ENCODE measurements at regions not wholly inside any gene's neighbourhood (a gene's known extent, or its start where the extent isn't known, plus 50 kb on each side); places are given as distances from the start of the nearest gene placed in this dataset.

DNA sequence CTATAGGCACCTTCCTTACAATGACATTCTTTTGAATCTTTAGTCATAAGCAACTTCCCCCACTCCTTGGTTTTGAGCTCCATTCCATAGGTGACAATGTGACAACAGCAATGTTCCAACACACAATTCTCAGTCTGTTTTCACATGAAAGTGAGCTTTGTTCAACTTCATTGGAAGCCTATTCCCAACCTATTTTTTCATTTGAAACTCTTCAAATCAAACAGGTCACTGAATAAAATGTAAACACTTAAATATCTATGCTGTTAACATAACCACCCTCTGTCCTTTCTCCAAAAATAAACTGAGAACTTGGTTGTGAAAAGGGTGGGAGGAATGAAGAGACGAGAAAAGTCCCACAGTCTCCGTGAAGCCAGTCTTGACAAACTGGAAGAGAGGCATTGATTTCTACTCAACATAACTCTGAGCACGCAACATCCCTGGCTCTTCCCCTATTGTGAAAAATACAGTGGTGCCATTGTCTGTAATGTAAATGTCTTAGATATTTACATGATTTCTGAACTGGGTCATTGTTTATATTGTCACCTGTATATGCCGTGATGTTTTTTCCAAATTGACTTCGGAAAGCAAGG lies 343.1 kb downstream of the TFAP2A start:
- DNase-seq (ENCODE audit: low read depth in 1 of 2, low spot score in 1 of 2): no peak
- TF ChIP-seq JUND (IDR thresholded peaks at IDR 0.05; ENCODE audit: low read depth): no peak
- in situ Hi-C loops (cut with HindIII; ENCODE audit: low pct_unique_long_range_greater_than_20kb, low sequenced_read_pairs): no loop called here

DNA sequence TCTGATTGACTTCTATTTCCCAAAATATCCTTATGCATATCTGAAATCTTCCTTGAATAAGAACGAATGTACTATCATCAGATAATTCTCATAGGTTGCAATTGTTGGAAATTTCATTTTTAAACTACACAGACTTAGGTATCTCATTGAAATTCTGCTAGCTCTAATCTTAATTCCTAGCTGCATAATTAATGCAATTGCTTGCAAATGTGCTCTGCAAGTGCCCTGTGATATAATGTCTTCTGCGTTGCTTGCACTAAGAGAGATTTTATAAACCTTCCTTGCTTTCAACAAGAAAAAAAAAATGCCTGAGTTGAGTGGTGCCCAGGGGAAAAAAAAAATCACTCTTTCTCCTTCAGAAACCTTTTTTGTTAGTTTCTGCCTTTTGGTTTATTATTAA lies 354.9 kb downstream of the TFAP2A start:
- in situ Hi-C loops (cut with HindIII; ENCODE audit: low pct_unique_long_range_greater_than_20kb, low sequenced_read_pairs): no loop called here

DNA sequence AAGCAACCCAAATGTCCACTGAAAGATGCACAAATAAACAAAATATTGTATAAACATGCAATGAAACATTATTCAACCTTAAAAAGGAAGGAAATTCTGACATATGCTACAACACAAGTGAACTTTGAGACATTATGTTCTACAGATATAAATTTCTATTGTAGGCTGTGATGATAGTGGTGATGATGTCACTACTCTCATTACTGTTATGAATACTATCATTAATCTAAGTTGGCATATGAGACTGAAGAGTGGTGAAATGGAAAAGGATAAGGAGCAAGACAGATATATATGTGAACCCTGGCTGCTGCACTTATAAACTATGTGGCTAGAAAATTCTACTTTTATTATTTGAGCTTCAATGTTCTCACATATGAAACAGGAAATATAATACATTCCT lies 360.2 kb downstream of the TFAP2A start:
- in situ Hi-C loops (cut with HindIII; ENCODE audit: low pct_unique_long_range_greater_than_20kb, low sequenced_read_pairs): no loop called here
- TF ChIP-seq JUND (IDR thresholded peaks at IDR 0.05; ENCODE audit: low read depth): no peak

More for the DNA sequence above, 354.9 kb downstream of the TFAP2A start:
- TF ChIP-seq JUND (IDR thresholded peaks at IDR 0.05; ENCODE audit: low read depth): no peak
- no peak for DNase-seq (ENCODE audit: low read depth in 1 of 2, low spot score in 1 of 2)

DNA sequence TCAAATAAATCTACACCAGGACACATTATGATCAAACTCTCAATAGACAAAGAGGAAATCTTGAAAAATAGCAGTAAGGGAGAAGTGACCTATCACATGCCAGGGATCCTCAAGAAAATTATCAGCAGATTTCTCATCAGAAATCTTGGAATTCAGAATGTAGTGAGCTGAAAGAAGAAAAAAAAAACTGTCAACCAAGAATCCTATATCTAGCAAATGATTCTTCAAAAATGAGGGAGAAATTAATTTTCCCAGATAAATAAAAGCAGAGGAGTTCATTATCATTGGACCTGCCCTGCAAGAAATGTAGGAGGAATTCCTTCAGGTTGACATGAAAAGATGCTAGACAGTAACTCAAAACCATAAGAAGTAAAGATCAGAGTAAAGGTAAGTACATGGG lies 363.6 kb downstream of the TFAP2A start:
- TF ChIP-seq JUND (IDR thresholded peaks at IDR 0.05; ENCODE audit: low read depth): no peak
- in situ Hi-C loops (cut with HindIII; ENCODE audit: low pct_unique_long_range_greater_than_20kb, low sequenced_read_pairs): no loop called here
- no peak for DNase-seq (ENCODE audit: low read depth in 1 of 2, low spot score in 1 of 2)

More for the DNA sequence above, 360.2 kb downstream of the TFAP2A start:
- DNase-seq (ENCODE audit: low read depth in 1 of 2, low spot score in 1 of 2): no peak

DNA sequence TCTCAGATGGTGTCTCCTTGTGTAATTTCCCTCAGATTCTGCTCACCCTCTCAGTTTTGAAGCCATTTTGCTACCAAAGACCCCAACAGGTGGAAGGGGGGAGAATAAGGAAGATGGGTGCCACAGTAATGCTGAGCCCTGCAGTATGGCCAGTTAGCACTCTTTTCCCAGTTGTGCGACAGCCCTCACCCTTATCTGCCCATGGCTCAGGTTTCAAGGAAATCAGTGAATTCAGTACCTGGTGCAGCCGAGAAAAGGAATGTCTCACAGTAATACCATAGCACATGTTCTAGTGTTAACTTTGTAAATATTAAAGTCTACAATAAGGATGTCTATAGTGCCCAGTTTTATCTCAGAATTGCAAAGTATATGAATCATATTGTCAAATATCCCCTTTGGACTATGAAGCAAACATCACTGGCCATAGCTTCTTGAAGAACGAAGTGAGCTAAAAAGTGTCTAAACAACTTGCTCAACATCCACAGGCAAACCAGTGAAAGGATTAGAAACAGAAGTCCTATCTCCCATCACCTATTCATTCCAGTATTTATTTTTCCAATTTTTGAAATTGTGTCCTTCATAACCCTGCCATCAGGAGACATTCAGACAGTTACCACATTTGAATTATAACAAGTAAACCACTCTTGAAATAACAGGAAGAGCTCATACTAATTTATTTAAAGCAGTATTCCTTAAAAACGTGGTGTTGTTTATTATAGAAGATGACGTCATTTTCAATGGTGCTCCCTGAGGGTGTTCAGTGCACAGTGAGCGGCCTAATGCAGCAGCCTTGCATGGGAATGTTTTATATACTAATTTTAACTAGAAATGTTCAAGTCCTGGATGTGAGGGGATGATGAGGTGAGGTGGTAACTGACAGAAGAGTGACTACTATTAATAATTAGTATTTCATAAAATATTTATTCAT lies 366.2 kb downstream of the TFAP2A start:
- in situ Hi-C loops (cut with HindIII; ENCODE audit: low pct_unique_long_range_greater_than_20kb, low sequenced_read_pairs): no loop called here
- no peak for TF ChIP-seq JUND (IDR thresholded peaks at IDR 0.05; ENCODE audit: low read depth)
- DNase-seq (ENCODE audit: low read depth in 1 of 2, low spot score in 1 of 2): no peak

DNA sequence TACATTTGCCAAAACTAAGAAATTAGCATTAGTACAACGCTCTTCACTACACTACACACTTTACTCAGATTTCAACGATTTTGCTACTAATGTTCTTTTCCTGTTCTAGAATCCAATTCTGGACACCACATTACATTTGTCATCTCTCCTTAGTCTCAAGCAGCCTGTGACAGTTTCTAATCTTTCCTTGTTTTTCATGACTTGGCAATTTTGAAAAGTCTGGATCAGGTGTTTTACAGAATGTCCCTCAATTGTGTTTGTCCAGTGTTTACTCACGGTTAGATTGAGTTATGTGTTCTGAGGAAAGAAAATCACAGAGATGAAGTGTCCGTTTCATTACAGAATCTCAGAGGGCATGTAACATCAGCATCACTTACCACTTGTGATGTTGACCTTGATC lies 372.6 kb downstream of the TFAP2A start:
- no peak for TF ChIP-seq JUND (IDR thresholded peaks at IDR 0.05; ENCODE audit: low read depth)
- DNase-seq (ENCODE audit: low read depth in 1 of 2, low spot score in 1 of 2): no peak
- in situ Hi-C loops (cut with HindIII; ENCODE audit: low pct_unique_long_range_greater_than_20kb, low sequenced_read_pairs): no loop called here

DNA sequence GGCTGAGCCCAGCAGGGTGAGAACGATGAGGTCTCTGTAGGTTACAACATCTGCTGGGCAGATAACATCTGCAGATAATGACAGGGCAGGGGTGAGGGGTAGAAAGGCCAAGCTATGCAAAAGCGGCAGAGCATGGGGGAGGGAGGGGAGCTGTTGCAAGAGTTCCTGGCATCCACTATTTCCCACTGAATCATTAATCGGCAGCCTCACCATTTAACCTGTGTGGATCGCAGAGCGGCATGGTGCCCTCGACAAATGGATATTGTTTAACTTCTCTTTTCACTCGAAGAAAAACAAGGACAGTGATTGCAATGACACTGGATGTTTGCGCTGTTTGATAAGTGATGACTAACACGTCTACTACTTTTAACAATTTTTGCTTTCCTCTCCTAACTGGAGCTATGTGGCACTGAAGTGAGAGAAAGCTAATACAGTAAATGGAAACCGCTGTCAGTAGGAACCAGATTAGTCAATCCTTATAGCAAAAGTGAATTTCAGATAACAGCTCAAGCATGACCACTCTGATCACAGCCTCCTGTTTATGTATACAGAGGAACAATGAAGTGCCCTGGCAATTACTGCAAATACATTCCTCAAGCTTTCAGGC lies 381.5 kb downstream of the TFAP2A start:
- in situ Hi-C loops (cut with HindIII; ENCODE audit: low pct_unique_long_range_greater_than_20kb, low sequenced_read_pairs): no loop called here
- DNase-seq (ENCODE audit: low read depth in 1 of 2, low spot score in 1 of 2): no peak
- no peak for TF ChIP-seq JUND (IDR thresholded peaks at IDR 0.05; ENCODE audit: low read depth)

DNA sequence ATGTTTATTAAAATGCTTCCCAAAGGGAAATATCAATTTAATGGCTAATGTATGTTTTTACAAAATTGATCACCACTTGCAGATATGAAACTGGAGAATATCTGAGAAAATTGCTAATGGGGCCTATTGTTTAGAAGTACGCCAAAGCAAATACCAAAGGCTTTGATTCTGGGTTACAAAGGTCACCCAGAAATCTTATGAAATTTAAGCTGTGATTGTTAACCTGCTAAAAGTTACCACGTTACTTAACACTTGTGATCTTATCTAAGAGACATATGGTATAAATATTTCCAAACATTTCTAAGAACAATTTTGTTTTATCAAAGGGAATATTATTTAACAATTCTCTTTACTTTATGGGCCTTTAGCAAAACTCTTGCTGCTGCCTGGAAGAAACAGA lies 383.3 kb downstream of the TFAP2A start:
- in situ Hi-C loops (cut with HindIII; ENCODE audit: low pct_unique_long_range_greater_than_20kb, low sequenced_read_pairs): no loop called here
- DNase-seq (ENCODE audit: low read depth in 1 of 2, low spot score in 1 of 2): no peak
- no peak for TF ChIP-seq JUND (IDR thresholded peaks at IDR 0.05; ENCODE audit: low read depth)

DNA sequence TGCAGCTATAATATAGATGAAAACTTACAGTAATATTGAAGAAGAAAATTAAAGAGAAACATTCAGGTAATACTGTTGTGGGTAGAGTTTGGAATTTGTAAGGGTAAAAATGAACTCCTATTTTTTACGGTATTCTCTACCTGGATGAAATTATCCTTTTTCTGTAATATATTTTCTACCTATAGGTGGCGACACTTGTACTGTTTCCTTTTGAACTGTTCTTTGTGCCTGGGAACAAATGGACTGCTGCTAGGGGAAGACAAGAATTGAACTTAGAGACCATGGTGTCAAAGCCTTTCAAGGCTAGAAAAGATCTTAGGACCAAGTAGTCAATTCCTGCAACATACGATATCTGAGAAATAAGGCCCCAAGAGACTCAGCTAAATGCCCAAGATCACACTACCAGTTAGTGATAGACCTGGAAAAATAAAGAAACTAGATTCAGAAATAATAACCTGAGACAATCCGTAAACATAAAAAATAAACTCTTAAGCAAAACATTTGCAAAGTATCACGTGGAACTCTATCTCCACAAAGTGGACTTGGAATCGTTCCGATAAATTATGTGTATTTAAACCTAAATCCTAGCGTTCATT lies 383.8 kb downstream of the TFAP2A start:
- peak in 1 of 2 experiments; percentile 61 for DNase-seq (ENCODE audit: low read depth in 1 of 2, low spot score in 1 of 2)
- no peak for TF ChIP-seq JUND (IDR thresholded peaks at IDR 0.05; ENCODE audit: low read depth)
- in situ Hi-C loops (cut with HindIII; ENCODE audit: low pct_unique_long_range_greater_than_20kb, low sequenced_read_pairs): no loop called here

DNA sequence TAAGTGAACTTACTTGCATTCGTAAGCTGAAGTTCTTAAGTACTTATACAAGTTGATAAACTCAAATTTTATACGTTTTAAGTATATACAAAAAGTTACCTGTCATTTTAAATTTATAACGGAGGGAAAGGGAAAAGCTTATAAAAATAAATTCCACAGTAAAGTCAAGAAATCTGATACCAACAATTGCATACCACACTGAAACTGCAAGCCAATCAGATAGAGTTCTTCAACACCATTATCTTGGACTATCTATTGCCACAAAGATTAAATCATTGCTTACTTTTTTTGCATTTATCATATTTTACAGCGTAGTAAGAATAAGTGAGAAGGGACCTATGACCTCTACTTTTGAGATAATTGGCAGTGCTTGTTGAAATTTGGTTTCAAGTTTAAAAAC lies 386.7 kb downstream of the TFAP2A start:
- DNase-seq (ENCODE audit: low read depth in 1 of 2, low spot score in 1 of 2): peak in 1 of 2 experiments; percentile 33
- TF ChIP-seq JUND (IDR thresholded peaks at IDR 0.05; ENCODE audit: low read depth): peak; percentile 96
- in situ Hi-C loops (cut with HindIII; ENCODE audit: low pct_unique_long_range_greater_than_20kb, low sequenced_read_pairs): no loop called here

DNA sequence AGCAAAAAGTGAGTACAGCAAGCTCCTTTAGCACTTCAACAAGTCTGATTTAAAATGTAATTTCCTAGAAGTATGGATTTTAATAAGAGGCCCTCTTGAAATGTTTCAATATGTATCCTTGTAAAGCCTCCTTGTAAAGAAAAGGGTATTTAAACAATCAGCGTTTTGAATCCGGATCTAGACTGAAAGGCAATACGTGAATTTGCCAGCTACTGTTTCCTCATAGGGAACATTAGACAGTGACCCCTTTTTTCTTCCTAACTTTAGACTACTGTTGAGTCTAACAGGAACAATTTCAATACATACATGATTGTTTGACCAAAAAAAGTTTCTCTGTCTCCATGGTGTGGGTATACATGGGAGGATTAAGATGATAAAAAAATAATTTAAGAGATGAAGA lies 395.0 kb downstream of the TFAP2A start:
- DNase-seq (ENCODE audit: low read depth in 1 of 2, low spot score in 1 of 2): no peak
- in situ Hi-C loops (cut with HindIII; ENCODE audit: low pct_unique_long_range_greater_than_20kb, low sequenced_read_pairs): no loop called here
- no peak for TF ChIP-seq JUND (IDR thresholded peaks at IDR 0.05; ENCODE audit: low read depth)

DNA sequence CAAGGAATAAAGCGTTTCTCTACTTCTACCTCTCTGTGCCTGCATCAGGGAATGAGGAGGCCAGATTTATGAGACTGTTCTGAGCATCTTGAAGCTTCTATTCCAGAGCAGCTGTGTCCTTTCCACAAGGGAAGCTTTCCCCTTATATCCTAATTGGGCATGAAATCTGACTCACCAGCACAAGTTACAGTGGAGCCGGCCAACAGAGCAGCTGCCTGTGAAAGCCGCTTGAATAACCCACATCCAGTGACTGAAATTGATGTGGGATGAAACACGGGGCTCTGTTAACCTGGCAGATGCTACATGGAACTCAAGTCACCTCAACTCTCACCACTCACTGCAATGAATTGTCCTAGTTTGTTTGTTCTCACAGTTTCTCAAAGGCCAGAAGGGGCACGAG lies 400.3 kb downstream of the TFAP2A start:
- no peak for DNase-seq (ENCODE audit: low read depth in 1 of 2, low spot score in 1 of 2)
- no peak for TF ChIP-seq JUND (IDR thresholded peaks at IDR 0.05; ENCODE audit: low read depth)
- in situ Hi-C loops (cut with HindIII; ENCODE audit: low pct_unique_long_range_greater_than_20kb, low sequenced_read_pairs): no loop called here

DNA sequence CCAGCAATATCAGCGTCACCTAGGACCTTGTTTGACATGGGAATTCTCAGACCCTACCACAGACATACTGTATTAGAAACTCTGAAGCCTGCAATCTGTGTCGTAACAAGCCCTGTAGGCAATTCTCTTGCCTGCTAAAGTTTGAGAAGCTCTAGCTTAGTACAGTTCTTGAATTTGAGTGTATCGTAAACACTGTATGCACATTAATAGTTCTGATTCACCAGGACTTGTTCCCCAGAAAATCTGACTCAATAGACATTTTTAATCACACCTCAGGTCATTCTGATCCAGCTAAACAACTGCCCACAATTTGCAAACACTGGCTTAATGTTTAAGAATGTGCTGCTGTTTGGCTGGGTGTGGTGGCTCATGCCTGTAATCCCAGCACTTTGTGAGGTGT lies 414.3 kb downstream of the TFAP2A start:
- no peak for TF ChIP-seq JUND (IDR thresholded peaks at IDR 0.05; ENCODE audit: low read depth)
- in situ Hi-C loops (cut with HindIII; ENCODE audit: low pct_unique_long_range_greater_than_20kb, low sequenced_read_pairs): no loop called here
- DNase-seq (ENCODE audit: low read depth in 1 of 2, low spot score in 1 of 2): no peak

All from T47D (cell line).